HG02798 (cell line): ENCODE measurements at regions not wholly inside any gene's neighbourhood (a gene's known extent, or its start where the extent isn't known, plus 50 kb on each side); places are given as distances from the start of the nearest gene placed in this dataset.

ENCODE experiments used
- ATAC-seq: cut with Tn5 transposase; IDR thresholded peaks from one replicate; pipeline ENCODE4 v1.9.1; 2021; ENCODE audit warnings: mild to moderate bottlenecking; ENCODE audit not compliant: unreplicated experiment, poor library complexity

GRCh38 chr1:181142096-181142958, 53.8 kb downstream of the IER5 start:
- peak; percentile 75 for ATAC-seq

- no peak for ATAC-seq
Observed at GRCh38 chr1:181143102-181143859, 54.8 kb downstream of the IER5 start.

- no peak for ATAC-seq
Observed at GRCh38 chr1:181144238-181144637, 55.7 kb downstream of the IER5 start.

- ATAC-seq: no peak
Observed at GRCh38 chr1:181148636-181149035, 60.1 kb downstream of the IER5 start.

- peak; percentile 80 for ATAC-seq
Observed at GRCh38 chr1:181149326-181150125, 61.0 kb downstream of the IER5 start.

GRCh38 chr1:181150273-181150672, 61.8 kb downstream of the IER5 start:
- no peak for ATAC-seq

- no peak for ATAC-seq
Observed at GRCh38 chr1:181150842-181151241, 62.3 kb downstream of the IER5 start.

- ATAC-seq: peak; percentile 25
Observed at GRCh38 chr1:181151378-181152326, 63.2 kb downstream of the IER5 start.

- ATAC-seq: peak; percentile 80
Observed at GRCh38 chr1:181152892-181153633, 64.6 kb downstream of the IER5 start.

- ATAC-seq: no peak
Observed at GRCh38 chr1:181153634-181153961, 65.1 kb downstream of the IER5 start.

- no peak for ATAC-seq
Observed at GRCh38 chr1:181155339-181155738, 66.8 kb downstream of the IER5 start.

GRCh38 chr1:181159451-181160140, 71.1 kb downstream of the IER5 start:
- no peak for ATAC-seq

- ATAC-seq: no peak
Observed at GRCh38 chr1:181160322-181160721, 71.8 kb downstream of the IER5 start.

- ATAC-seq: no peak
Observed at GRCh38 chr1:181160998-181161870, 72.7 kb downstream of the IER5 start.

GRCh38 chr1:181163662-181164061, 75.2 kb downstream of the IER5 start:
- no peak for ATAC-seq

GRCh38 chr1:181166377-181167196, 78.1 kb downstream of the IER5 start:
- ATAC-seq: peak; percentile 96
